Activated CD8-positive, alpha-beta T cell treated with anti-CD3 and anti-CD28 coated beads for 36 hours (primary cell): ENCODE measurements at regions not wholly inside any gene's neighbourhood (a gene's known extent, or its start where the extent isn't known, plus 50 kb on each side); places are given as distances from the start of the nearest gene placed in this dataset.

Experiments used
- ATAC-seq: fragments of 200-7000 bp; cut with Tn5 transposase; one replicate; pipeline ENCODE4 v1.10.0; 2021; ENCODE audit warnings: mild to moderate bottlenecking, moderate library complexity
- CTCF ChIA-PET: fragments of 350-600 bp; sonication (Branson Sonifier 250); formaldehyde crosslinking; loops from one replicate; lab custom pipeline; 2021; ENCODE audit warnings: antibody characterized with exemption; lab: Charles Lee
- POLR2A ChIA-PET: fragments of 350-600 bp; sonication (Branson Sonifier 250); formaldehyde crosslinking; loops from one replicate; lab custom pipeline; 2021; ENCODE audit warnings: antibody characterized with exemption; lab: Charles Lee
- DNase-seq: peaks from one replicate; pipeline ENCODE4 v3.0.0-alpha.2; 2020
- H3K27ac Mint-ChIP-seq: one replicate; pipeline ENCODE4 v1.8.0; 2021; ENCODE audit warnings: mild to moderate bottlenecking, mixed read lengths
- H3K27me3 Mint-ChIP-seq: one replicate; pipeline ENCODE4 v1.8.0; 2021; ENCODE audit warnings: mixed read lengths
- H3K36me3 Mint-ChIP-seq: one replicate; pipeline ENCODE4 v1.8.0; 2021; ENCODE audit warnings: low read depth, mixed read lengths
- H3K4me1 Mint-ChIP-seq: one replicate; pipeline ENCODE4 v1.8.0; 2021; ENCODE audit warnings: low read depth, mixed read lengths
- H3K4me3 Mint-ChIP-seq: one replicate; pipeline ENCODE4 v1.8.0; 2021; ENCODE audit warnings: mild to moderate bottlenecking, moderate library complexity, mixed read lengths
- H3K9me3 Mint-ChIP-seq: one replicate; pipeline ENCODE4 v1.8.0; 2021; ENCODE audit warnings: mixed read lengths
- intact Hi-C: fragments of 100-400 bp; cut with micrococcal nuclease; formaldehyde crosslinking; loops from one replicate; pipeline ENCODE4 v1.10.0; 2022
- TF ChIP-seq, protein P1 (sequence below): fragments of 200-600 bp; IDR thresholded peaks from one replicate; pipeline ENCODE4 v1.8.0; 2022; ENCODE audit warnings: antibody characterized with exemption, mild to moderate bottlenecking

GRCh38 chr1:239155466-239156091 lies 230.8 kb upstream of the CHRM3 start:
- CTCF ChIA-PET = no interaction called here
- TF ChIP-seq, protein P1, sequence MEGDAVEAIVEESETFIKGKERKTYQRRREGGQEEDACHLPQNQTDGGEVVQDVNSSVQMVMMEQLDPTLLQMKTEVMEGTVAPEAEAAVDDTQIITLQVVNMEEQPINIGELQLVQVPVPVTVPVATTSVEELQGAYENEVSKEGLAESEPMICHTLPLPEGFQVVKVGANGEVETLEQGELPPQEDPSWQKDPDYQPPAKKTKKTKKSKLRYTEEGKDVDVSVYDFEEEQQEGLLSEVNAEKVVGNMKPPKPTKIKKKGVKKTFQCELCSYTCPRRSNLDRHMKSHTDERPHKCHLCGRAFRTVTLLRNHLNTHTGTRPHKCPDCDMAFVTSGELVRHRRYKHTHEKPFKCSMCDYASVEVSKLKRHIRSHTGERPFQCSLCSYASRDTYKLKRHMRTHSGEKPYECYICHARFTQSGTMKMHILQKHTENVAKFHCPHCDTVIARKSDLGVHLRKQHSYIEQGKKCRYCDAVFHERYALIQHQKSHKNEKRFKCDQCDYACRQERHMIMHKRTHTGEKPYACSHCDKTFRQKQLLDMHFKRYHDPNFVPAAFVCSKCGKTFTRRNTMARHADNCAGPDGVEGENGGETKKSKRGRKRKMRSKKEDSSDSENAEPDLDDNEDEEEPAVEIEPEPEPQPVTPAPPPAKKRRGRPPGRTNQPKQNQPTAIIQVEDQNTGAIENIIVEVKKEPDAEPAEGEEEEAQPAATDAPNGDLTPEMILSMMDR = no peak
- POLR2A ChIA-PET = no interaction called here
- intact Hi-C loops = no loop called here
- ATAC-seq = no peak
- Mint-ChIP-seq H3K27me3 (no peaks in the 10 kb centered on the region), H3K4me1 (no peaks in the 10 kb centered on the region), H3K9me3 (peaks cover 2% of the 10 kb centered on the region), H3K36me3 (no peaks in the 10 kb centered on the region), H3K27ac (no peak overlapping the region), H3K4me3 (no peak overlapping the region)
- no peak for DNase-seq

GRCh38 chr1:239151937-239152336 lies 234.4 kb upstream of the CHRM3 start:
- TF ChIP-seq, protein P1 = no peak
- intact Hi-C loops = no loop called here
- Mint-ChIP-seq H3K9me3 (peaks cover 2% of the 10 kb centered on the region), H3K27ac (no peak overlapping the region), H3K27me3 (no peaks in the 10 kb centered on the region), H3K4me3 (no peak overlapping the region), H3K4me1 (no peaks in the 10 kb centered on the region), H3K36me3 (no peaks in the 10 kb centered on the region)
- POLR2A ChIA-PET = no interaction called here
- DNase-seq (no peak), ATAC-seq (no peak)
- CTCF ChIA-PET = no interaction called here

DNA sequence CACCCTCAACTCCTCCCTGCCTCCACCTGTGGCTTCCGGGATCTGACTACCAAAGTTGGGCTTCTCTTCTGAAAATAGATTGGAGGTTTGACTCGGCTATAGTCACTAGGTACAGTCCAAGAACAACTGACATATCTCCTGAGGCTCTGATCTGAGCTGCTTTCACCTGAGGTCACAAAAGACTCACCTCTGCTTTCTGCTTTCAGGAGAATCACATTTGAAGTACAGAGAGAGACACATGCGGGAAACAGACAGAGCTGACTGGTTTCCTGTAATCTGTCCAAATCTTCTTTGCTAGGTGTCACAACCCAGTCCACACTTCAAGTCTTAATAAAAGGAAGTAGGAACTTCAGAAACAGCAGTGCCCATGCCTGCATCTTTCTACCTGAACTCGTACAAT lies 245.4 kb upstream of the CHRM3 start:
- ChIA-PET CTCF (no interaction called here), POLR2A (no interaction called here)
- Mint-ChIP-seq H3K36me3 (no peaks in the 10 kb centered on the region), H3K4me1 (no peaks in the 10 kb centered on the region), H3K27me3 (no peaks in the 10 kb centered on the region), H3K27ac (no peak overlapping the region), H3K9me3 (peaks cover 4% of the 10 kb centered on the region), H3K4me3 (no peak overlapping the region)
- DNase-seq (no peak), ATAC-seq (no peak)
- intact Hi-C loops = no loop called here
- TF ChIP-seq, protein P1 = no peak

DNA sequence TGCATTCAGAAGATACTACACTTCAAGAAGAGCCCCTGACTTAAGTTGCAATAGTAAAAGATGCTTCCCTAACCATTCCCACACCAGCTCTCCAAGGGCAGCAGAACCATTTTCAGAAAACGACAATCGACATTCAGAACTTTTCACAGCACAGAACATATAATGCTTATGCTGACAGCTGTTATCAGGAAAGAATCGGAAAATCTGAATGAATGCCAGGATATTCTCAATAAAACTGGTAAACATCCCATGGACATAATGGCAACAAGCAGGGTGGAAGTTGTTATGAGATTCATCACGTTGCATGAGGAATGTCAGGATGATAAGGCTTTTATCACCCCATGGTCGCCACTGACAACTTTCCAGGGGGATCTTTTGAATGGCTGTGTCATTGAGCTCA lies 246.6 kb upstream of the CHRM3 start:
- no peaks in the 10 kb centered on the region for H3K27me3 Mint-ChIP-seq
- ChIA-PET POLR2A (no interaction called here), CTCF (no interaction called here)
- peaks cover 4% of the 10 kb centered on the region for H3K9me3 Mint-ChIP-seq
- no peak overlapping the region for H3K4me3 Mint-ChIP-seq
- ATAC-seq (no peak), DNase-seq (no peak)
- H3K4me1 Mint-ChIP-seq = no peaks in the 10 kb centered on the region
- TF ChIP-seq, protein P1 = no peak
- no peaks in the 10 kb centered on the region for H3K36me3 Mint-ChIP-seq
- no peak overlapping the region for H3K27ac Mint-ChIP-seq
- intact Hi-C loops = no loop called here

GRCh38 chr1:239128541-239128940 lies 257.8 kb upstream of the CHRM3 start:
- TF ChIP-seq, protein P1 = no peak
- intact Hi-C loops = no loop called here
- ChIA-PET CTCF (no interaction called here), POLR2A (no interaction called here)
- no peaks in the 10 kb centered on the region for H3K9me3 Mint-ChIP-seq
- ATAC-seq = no peak
- no peaks in the 10 kb centered on the region for H3K4me1 Mint-ChIP-seq
- H3K27ac Mint-ChIP-seq = no peak overlapping the region
- DNase-seq = no peak
- no peaks in the 10 kb centered on the region for H3K36me3 Mint-ChIP-seq
- H3K4me3 Mint-ChIP-seq = no peak overlapping the region
- no peaks in the 10 kb centered on the region for H3K27me3 Mint-ChIP-seq
